ENCODE measurements at regions not wholly inside any gene's neighbourhood (a gene's known extent, or its start where the extent isn't known, plus 50 kb on each side); places are given as distances from the start of the nearest gene placed in this dataset.

DNA sequence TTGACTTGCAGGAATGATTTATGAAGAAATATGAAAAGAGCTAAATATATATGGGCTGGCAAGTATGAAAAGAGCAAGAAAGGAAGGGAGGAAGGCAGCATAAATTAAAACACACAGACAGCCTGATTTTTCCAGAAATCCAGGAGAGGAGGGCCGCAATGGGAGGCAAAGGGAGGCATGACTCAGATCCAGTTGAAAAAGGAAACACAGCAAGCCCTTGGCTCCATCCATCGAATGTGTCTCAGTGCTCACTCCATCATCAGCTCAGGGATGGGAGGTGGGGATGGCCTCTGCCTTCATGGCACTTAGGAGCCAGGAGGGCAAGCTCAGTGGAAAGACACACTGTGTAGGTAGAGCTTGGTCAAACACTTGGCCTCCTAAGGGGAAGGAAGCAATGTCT is 75.7 kb upstream of the PDZD8 start:
- DNase-seq (ENCODE audit: low read depth), result no peak
- ChIA-PET POLR2A (no interaction called here), CTCF (interaction anchor here (0.7 to 3.7 kb wide), 3 partner anchors 9 to 132 kb away, joined by 3 to 44 read pairs (median 3); no protein-coding TSS in a partner anchor)
- H3K36me3 ChIP-seq (ENCODE audit: control insufficient read depth, insufficient read depth, low read length), result no peaks in the 10 kb centered on the region
- H3K27me3 ChIP-seq (ENCODE audit: control insufficient read depth, insufficient read depth, low read length), result peaks cover 2% of the 10 kb centered on the region
- H3K4me3 ChIP-seq (ENCODE audit: low read depth, low read length), result no peak overlapping the region
- TF ChIP-seq, protein P1, sequence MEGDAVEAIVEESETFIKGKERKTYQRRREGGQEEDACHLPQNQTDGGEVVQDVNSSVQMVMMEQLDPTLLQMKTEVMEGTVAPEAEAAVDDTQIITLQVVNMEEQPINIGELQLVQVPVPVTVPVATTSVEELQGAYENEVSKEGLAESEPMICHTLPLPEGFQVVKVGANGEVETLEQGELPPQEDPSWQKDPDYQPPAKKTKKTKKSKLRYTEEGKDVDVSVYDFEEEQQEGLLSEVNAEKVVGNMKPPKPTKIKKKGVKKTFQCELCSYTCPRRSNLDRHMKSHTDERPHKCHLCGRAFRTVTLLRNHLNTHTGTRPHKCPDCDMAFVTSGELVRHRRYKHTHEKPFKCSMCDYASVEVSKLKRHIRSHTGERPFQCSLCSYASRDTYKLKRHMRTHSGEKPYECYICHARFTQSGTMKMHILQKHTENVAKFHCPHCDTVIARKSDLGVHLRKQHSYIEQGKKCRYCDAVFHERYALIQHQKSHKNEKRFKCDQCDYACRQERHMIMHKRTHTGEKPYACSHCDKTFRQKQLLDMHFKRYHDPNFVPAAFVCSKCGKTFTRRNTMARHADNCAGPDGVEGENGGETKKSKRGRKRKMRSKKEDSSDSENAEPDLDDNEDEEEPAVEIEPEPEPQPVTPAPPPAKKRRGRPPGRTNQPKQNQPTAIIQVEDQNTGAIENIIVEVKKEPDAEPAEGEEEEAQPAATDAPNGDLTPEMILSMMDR (IDR thresholded peaks at IDR 0.05; ENCODE audit: insufficient read depth, low read depth, low read length), result no peak

GRCh38 chr10:117449636-117450035 is 74.4 kb upstream of the PDZD8 start:
- TF ChIP-seq, protein P1 (IDR thresholded peaks at IDR 0.05; ENCODE audit: insufficient read depth, low read depth, low read length), result no peak

GRCh38 chr10:117448802-117449201 is 73.6 kb upstream of the PDZD8 start:
- ChIA-PET CTCF (interaction anchor here (0.6 to 3.7 kb wide), 4 partner anchors 29 to 233 kb away, joined by 3 to 12 read pairs (median 4); no protein-coding TSS in a partner anchor), POLR2A (no interaction called here)
- Histone ChIP-seq H3K27me3 (ENCODE audit: control insufficient read depth, insufficient read depth, low read length) (peaks cover 2% of the 10 kb centered on the region), H3K4me3 (ENCODE audit: low read depth, low read length) (no peak overlapping the region), H3K36me3 (ENCODE audit: control insufficient read depth, insufficient read depth, low read length) (no peaks in the 10 kb centered on the region)
- TF ChIP-seq, protein P1 (IDR thresholded peaks at IDR 0.05; ENCODE audit: insufficient read depth, low read depth, low read length), result no peak
- DNase-seq (ENCODE audit: low read depth), result no peak

More at GRCh38 chr10:117449636-117450035, 74.4 kb upstream of the PDZD8 start:
- Histone ChIP-seq H3K36me3 (ENCODE audit: control insufficient read depth, insufficient read depth, low read length) (no peaks in the 10 kb centered on the region), H3K4me3 (ENCODE audit: low read depth, low read length) (no peak overlapping the region), H3K27me3 (ENCODE audit: control insufficient read depth, insufficient read depth, low read length) (peaks cover 2% of the 10 kb centered on the region)
- no peak for DNase-seq (ENCODE audit: low read depth)
- CTCF ChIA-PET, result interaction anchor here (0.9 to 1.4 kb wide), 5 partner anchors 12 to 233 kb away, joined by 3 to 5 read pairs (median 3); no protein-coding TSS in a partner anchor
- POLR2A ChIA-PET, result no interaction called here

GRCh38 chr10:117445992-117446391 is 70.8 kb upstream of the PDZD8 start:
- Histone ChIP-seq H3K27me3 (ENCODE audit: control insufficient read depth, insufficient read depth, low read length) (peaks cover 2% of the 10 kb centered on the region), H3K4me3 (ENCODE audit: low read depth, low read length) (no peak overlapping the region), H3K36me3 (ENCODE audit: control insufficient read depth, insufficient read depth, low read length) (no peaks in the 10 kb centered on the region)
- POLR2A ChIA-PET, result no interaction called here
- no peak for DNase-seq (ENCODE audit: low read depth)
- TF ChIP-seq, protein P1 (IDR thresholded peaks at IDR 0.05; ENCODE audit: insufficient read depth, low read depth, low read length), result no peak
- CTCF ChIA-PET, result interaction anchor here (0.7 to 3.7 kb wide), 4 partner anchors 11 to 43 kb away, joined by 3 to 12 read pairs (median 4); no protein-coding TSS in a partner anchor

DNA sequence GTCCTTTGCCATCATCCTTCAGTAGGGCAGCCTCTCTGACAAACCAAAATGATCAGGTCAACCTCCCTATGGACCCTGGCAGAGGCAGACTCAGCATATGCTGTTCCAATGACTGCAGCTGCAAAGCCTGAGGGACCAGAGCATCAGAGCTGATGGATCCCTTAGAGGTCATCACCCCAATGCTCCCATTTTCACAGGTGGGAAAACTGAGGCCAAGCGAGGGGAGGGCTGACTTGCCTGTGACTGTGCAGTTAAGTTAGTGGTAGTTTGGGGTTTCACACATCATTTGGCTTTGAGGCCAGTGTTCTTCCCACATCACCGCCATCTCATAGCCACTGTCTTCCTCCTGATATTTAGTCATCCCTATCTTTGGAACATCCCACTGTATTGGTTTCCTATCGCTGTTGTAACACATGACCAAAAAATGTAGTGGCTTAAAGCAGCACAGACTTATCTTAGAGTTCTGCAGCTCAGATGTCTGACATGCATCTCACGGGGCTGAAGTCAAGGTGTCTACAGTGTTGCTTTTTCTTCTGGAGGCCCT is 69.3 kb upstream of the PDZD8 start:
- Histone ChIP-seq H3K36me3 (ENCODE audit: control insufficient read depth, insufficient read depth, low read length) (no peaks in the 10 kb centered on the region), H3K27me3 (ENCODE audit: control insufficient read depth, insufficient read depth, low read length) (peaks cover 2% of the 10 kb centered on the region), H3K4me3 (ENCODE audit: low read depth, low read length) (no peak overlapping the region)
- no peak for DNase-seq (ENCODE audit: low read depth)
- TF ChIP-seq, protein P1 (IDR thresholded peaks at IDR 0.05; ENCODE audit: insufficient read depth, low read depth, low read length), result no peak
- ChIA-PET CTCF (interaction anchor here (0.9 to 1.4 kb wide), 3 partner anchors 7 to 33 kb away, joined by 3 to 5 read pairs (median 3); no protein-coding TSS in a partner anchor), POLR2A (no interaction called here)

Data from BJ (cell line).